Right lobe of liver (tissue), 4 donors: ENCODE measurements at regions not wholly inside any gene's neighbourhood (a gene's known extent, or its start where the extent isn't known, plus 50 kb on each side); places are given as distances from the start of the nearest gene placed in this dataset.

Experiments used
- CTCF ChIP-seq, 4 donors: fragments of 200-600 bp in 3 of 4; fragments of 450-650 bp in 1 of 4; IDR thresholded peaks; one replicate each; pipeline versions ENCODE4 v1.5.1 to v1.8.0; 2016 to 2022; ENCODE audit warnings: antibody characterized with exemption in 4 of 4, mild to moderate bottlenecking in 2 of 4
- POLR2A ChIP-seq: fragments of 450-650 bp; IDR thresholded peaks from one replicate; pipeline ENCODE4 v1.6.1; 2017; ENCODE audit warnings: antibody characterized with exemption, mild to moderate bottlenecking
- donor health status: DM: no; HTN: no; CAD: no.
- donor health status: DM: no; HTN: no; CAD: no.
- donor health status: DM: no; HTN: yes; CAD: no.

GRCh38 chr9:20289423-20290010 is 332.8 kb downstream of the MLLT3 start:
- no peak for TF ChIP-seq CTCF (IDR thresholded peaks at IDR 0.05)
- TF ChIP-seq POLR2A: no peak
